Thymus (tissue), 11 donors: ENCODE measurements at regions not wholly inside any gene's neighbourhood (a gene's known extent, or its start where the extent isn't known, plus 50 kb on each side); places are given as distances from the start of the nearest gene placed in this dataset.

Experiments
- DNase-seq, 9 donors: peaks; one replicate each; pipeline ENCODE4 v3.0.0-alpha.2; 2013; ENCODE audit warnings: low spot score in 9 of 9, low read depth in 6 of 9, missing footprints in 1 of 9
- H3K27ac ChIP-seq, 2 donors: one replicate each; pipeline ENCODE4 v1.5.1; 2013; ENCODE audit warnings: control low read depth in 1 of 2, low read depth in 1 of 2, low read length in 1 of 2, mild to moderate bottlenecking in 1 of 2, moderate library complexity in 1 of 2
- H3K27me3 ChIP-seq, 2 donors: one replicate each; pipeline ENCODE4 v1.5.1; 2013; ENCODE audit warnings: low read length in 1 of 2; ENCODE audit not compliant: control insufficient read depth in 2 of 2, insufficient read depth in 1 of 2
- H3K36me3 ChIP-seq, 2 donors: one replicate each; pipeline ENCODE4 v1.5.1; 2013; ENCODE audit warnings: low read length in 1 of 2, mild to moderate bottlenecking in 1 of 2, moderate library complexity in 1 of 2; ENCODE audit not compliant: control insufficient read depth in 2 of 2, insufficient read depth in 2 of 2
- H3K4me1 ChIP-seq, 2 donors: one replicate each; pipeline ENCODE4 v1.5.1; 2013; ENCODE audit warnings: low read length in 2 of 2; ENCODE audit not compliant: control insufficient read depth in 2 of 2, insufficient read depth in 2 of 2
- H3K4me3 ChIP-seq, 2 donors: one replicate each; pipeline ENCODE4 v1.5.1; 2013; ENCODE audit warnings: low read length in 2 of 2, control low read depth in 1 of 2, mild to moderate bottlenecking in 1 of 2
- H3K9me3 ChIP-seq, 2 donors: one replicate each; pipeline ENCODE4 v1.5.1; 2013; ENCODE audit warnings: low read length in 1 of 2, mild to moderate bottlenecking in 1 of 2; ENCODE audit not compliant: control insufficient read depth in 2 of 2, insufficient read depth in 1 of 2
- WGBS: extraction: QIAGEN DNeasy Blood & Tissue Kit; methylation state at CpG from one replicate; pipeline ENCODE4 v1.1.7; 2013; 5-methylcytosine and 5-hydroxymethylcytosine counted together
- donor health status: healthy.

DNA sequence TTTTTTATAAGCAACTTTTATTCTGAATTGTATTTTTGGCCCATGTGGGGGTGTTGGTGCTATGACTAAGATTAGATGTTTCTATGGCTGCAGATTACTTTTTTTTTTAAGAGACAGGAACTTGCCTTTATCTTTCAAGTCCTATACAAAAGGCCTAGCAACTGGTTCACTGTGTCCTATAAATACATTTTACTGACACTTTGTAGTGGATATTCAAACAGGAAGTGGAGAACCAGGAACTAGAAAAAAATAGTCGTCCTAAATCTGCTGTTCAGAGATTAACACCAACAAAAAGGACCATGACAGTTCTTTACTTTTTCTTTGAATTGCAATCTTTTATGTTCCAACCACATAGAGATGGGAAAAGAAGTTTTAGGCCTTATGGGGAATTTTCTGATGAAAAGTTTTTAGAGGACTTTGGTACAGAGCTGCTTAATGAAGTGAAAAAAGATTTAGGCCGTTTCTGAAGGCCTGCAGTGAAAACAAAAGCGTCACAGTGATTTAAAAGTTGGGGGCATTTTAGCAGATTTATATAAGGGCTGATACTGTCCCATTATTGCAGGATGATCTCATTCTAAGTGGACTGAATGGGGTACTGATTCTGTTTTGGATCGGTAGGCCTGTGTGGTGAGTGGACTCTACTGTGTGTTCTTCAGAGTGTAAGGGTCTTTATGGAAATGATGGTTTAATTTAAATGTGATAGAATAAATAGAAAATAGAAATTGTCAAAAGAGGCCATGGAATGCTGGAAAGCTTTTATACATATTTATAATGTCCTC lies 136.4 kb upstream of the DEPDC1 start:
- no peak for DNase-seq
- no peaks in the 10 kb centered on the region for H3K9me3 ChIP-seq
- no peak overlapping the region for H3K27ac ChIP-seq
- no peaks in the 10 kb centered on the region for H3K36me3 ChIP-seq
- H3K27me3 ChIP-seq = no peaks in the 10 kb centered on the region
- 71% methylated on average over 4 of the region's 4 CpGs for WGBS
- no peak overlapping the region for H3K4me3 ChIP-seq
- H3K4me1 ChIP-seq = no peaks in the 10 kb centered on the region

DNA sequence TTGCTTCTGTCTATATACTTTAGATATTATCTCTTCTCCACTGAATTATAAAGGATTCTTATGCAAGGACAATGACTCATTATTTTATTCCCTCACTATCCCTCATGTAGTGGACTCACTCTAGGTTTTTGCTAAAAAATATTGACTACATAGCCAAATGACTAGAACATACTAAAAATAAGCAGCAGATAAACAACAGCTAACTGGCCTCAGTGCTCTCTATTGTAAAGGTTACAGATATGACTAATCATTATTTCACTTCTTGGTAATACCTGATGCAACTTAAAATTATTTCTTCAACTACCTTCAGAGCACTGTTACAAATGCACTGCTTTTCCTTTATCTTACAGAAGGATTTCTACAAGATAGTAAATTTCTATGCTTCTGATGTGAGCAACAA lies 147.6 kb upstream of the DEPDC1 start:
- no peak for DNase-seq
- no peaks in the 10 kb centered on the region for H3K9me3 ChIP-seq
- H3K27ac ChIP-seq = no peak overlapping the region
- H3K4me1 ChIP-seq = no peaks in the 10 kb centered on the region
- H3K36me3 ChIP-seq = no peaks in the 10 kb centered on the region
- H3K4me3 ChIP-seq = no peak overlapping the region
- H3K27me3 ChIP-seq = no peaks in the 10 kb centered on the region

DNA sequence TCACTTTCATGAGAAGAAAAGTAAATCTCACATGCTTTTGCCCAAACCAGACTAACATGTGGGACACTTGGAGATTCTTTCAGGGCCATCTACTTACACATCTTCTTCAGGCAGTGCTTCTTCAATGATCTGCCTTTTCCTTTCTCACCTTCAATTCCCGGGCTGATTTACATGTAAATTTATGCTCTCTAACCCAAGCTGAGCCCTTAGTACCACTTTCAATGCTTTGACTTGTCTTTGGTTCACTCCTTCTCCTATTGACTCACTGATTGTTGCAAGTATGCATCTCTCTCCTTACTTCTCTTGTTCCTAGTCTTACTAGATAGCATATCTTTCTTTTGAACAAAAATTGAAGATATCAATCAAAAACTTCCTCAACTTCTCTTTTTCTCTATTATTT lies 154.2 kb upstream of the DEPDC1 start:
- no peak overlapping the region for H3K4me3 ChIP-seq
- no peak overlapping the region for H3K27ac ChIP-seq
- no peak for DNase-seq
- H3K4me1 ChIP-seq = no peaks in the 10 kb centered on the region
- H3K9me3 ChIP-seq = no peaks in the 10 kb centered on the region
- 62% methylated on average over 1 of the region's 1 CpG for WGBS
- no peaks in the 10 kb centered on the region for H3K27me3 ChIP-seq
- H3K36me3 ChIP-seq = no peaks in the 10 kb centered on the region

DNA sequence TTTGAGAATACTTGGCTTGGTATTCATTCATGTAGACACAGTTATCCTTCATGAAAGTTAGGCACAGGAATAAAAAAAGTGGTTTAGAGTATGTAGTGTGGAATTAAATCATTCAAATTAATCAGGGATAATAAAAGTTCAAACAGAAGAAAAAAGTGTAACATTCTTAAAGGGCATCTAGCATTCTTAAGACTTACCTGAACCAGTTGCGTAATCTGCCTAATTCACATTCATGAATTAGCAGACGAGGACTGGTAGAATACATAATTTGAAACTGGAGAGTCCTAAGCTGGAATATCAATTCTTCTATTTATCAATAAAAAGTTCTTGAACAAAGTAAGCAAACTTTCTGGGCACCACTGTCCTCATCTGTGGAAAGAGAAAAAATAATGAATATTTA lies 157.0 kb upstream of the DEPDC1 start:
- no peaks in the 10 kb centered on the region for H3K36me3 ChIP-seq
- no peak overlapping the region for H3K4me3 ChIP-seq
- no peaks in the 10 kb centered on the region for H3K27me3 ChIP-seq
- no peak for DNase-seq
- WGBS = 96% methylated on average over 2 of the region's 2 CpGs
- no peak overlapping the region for H3K27ac ChIP-seq
- H3K4me1 ChIP-seq = no peaks in the 10 kb centered on the region
- H3K9me3 ChIP-seq = no peaks in the 10 kb centered on the region

- no peak for DNase-seq
- Histone ChIP-seq H3K4me1 (no peaks in the 10 kb centered on the region), H3K27ac (no peak overlapping the region), H3K9me3 (no peaks in the 10 kb centered on the region), H3K27me3 (no peaks in the 10 kb centered on the region), H3K4me3 (no peak overlapping the region), H3K36me3 (no peaks in the 10 kb centered on the region)
- WGBS = 93% methylated on average over 4 of the region's 4 CpGs
These were observed 176.9 kb upstream of the DEPDC1 start for GRCh38 chr1:68673771-68674170.

GRCh38 chr1:68675336-68675735 lies 178.5 kb upstream of the DEPDC1 start:
- Histone ChIP-seq H3K4me1 (no peaks in the 10 kb centered on the region), H3K27ac (no peak overlapping the region), H3K9me3 (no peaks in the 10 kb centered on the region), H3K27me3 (no peaks in the 10 kb centered on the region), H3K36me3 (no peaks in the 10 kb centered on the region), H3K4me3 (no peak overlapping the region)
- no peak for DNase-seq

DNA sequence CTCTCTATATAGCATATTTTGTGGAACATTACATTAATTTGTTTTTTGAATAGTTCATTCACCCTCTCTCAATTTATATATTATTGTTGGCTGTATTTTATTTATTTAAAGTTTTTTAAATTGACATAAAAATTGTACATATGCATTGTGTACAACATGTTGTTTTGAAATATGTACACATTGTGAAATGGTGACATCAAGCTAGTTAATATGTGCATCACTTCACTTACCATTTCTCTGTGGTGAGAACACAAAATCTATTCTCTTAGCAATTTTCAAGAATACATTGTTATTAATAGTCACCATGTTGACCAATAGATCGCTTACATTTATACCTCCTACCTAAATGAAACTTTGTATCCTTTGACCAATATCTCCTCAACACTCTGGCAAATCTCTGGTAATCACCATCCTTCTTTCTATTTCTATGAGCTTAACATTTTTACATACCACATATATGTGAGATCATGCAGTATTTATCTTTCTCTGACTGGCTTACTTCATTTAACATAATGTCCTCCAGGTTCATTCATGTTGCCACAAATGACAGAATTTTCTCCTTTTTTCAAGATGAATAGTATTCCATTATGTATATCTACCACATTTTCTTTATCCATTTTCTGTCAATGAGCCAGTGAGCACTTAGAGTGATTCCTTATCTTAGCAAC lies 180.9 kb upstream of the DEPDC1 start:
- 95% methylated on average over 1 of the region's 1 CpG for WGBS
- no peak for DNase-seq
- Histone ChIP-seq H3K27me3 (no peaks in the 10 kb centered on the region), H3K27ac (no peak overlapping the region), H3K4me1 (no peaks in the 10 kb centered on the region), H3K36me3 (no peaks in the 10 kb centered on the region), H3K4me3 (no peak overlapping the region), H3K9me3 (no peaks in the 10 kb centered on the region)

DNA sequence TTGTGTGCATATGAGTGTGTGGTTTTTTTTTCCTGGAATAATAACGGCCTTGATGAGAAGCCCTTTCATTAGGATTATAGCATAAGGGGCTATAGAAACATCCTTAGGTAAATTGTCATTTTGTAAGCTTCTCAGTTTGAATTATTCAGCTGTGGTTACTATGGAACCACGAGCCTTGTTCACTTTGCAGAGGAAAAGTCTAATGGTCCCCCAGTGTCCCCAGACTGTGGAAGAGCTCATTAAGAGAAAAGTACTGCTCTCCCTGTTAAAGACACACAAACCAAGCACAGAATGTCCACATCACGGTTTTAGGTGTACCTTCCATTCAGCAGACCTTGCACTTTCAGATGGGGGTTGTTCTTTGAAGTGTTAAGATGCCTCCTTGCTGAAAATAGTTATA lies 199.3 kb upstream of the DEPDC1 start:
- no peak overlapping the region for H3K4me3 ChIP-seq
- no peaks in the 10 kb centered on the region for H3K9me3 ChIP-seq
- no peak for DNase-seq
- no peaks in the 10 kb centered on the region for H3K27me3 ChIP-seq
- no peak overlapping the region for H3K27ac ChIP-seq
- WGBS = 80% methylated on average over 3 of the region's 3 CpGs
- H3K4me1 ChIP-seq = no peaks in the 10 kb centered on the region
- no peaks in the 10 kb centered on the region for H3K36me3 ChIP-seq

- Histone ChIP-seq H3K27ac (no peak overlapping the region), H3K36me3 (no peaks in the 10 kb centered on the region), H3K4me3 (no peak overlapping the region), H3K9me3 (no peaks in the 10 kb centered on the region), H3K4me1 (no peaks in the 10 kb centered on the region), H3K27me3 (no peaks in the 10 kb centered on the region)
- no peak for DNase-seq
- 88% methylated on average over 2 of the region's 2 CpGs for WGBS
These were observed 207.1 kb upstream of the DEPDC1 start for GRCh38 chr1:68703921-68704354.
